ENCODE measurements at regions not wholly inside any gene's neighbourhood (a gene's known extent, or its start where the extent isn't known, plus 50 kb on each side); places are given as distances from the start of the nearest gene placed in this dataset.

DNA sequence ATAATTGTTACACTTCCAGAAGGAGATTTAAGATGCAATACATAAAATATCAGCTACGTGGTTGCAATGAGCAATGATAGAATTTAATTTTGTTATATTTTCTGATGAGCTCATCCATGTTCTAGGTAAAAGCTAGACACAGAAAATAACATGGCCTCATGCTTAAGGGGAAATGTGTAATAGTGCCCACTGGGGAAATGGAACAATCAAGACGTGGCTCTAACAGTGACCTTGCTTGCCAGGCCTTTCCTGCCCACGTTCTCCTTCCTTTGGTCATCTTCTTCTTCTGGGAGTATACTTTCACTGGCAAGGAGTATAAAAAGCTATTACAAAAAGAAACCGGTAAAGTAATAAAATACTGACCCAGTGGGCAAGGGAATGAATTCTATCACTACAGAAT lies 116.2 kb upstream of the TMEM161B start:
- no peak for DNase-seq
- Histone ChIP-seq H3K4me1 (no peaks in the 10 kb centered on the region), H3K9me3 (no peaks in the 10 kb centered on the region), H3K27ac (no peak overlapping the region), H3K4me3 (no peak overlapping the region), H3K36me3 (no peaks in the 10 kb centered on the region), H3K27me3 (no peaks in the 10 kb centered on the region)
- intact Hi-C loops (cut with DNase I) = no loop called here
- 73 to 79% methylated on average over 4 of the region's 4 CpGs for WGBS, 2 donors
- TF ChIP-seq, protein P1, sequence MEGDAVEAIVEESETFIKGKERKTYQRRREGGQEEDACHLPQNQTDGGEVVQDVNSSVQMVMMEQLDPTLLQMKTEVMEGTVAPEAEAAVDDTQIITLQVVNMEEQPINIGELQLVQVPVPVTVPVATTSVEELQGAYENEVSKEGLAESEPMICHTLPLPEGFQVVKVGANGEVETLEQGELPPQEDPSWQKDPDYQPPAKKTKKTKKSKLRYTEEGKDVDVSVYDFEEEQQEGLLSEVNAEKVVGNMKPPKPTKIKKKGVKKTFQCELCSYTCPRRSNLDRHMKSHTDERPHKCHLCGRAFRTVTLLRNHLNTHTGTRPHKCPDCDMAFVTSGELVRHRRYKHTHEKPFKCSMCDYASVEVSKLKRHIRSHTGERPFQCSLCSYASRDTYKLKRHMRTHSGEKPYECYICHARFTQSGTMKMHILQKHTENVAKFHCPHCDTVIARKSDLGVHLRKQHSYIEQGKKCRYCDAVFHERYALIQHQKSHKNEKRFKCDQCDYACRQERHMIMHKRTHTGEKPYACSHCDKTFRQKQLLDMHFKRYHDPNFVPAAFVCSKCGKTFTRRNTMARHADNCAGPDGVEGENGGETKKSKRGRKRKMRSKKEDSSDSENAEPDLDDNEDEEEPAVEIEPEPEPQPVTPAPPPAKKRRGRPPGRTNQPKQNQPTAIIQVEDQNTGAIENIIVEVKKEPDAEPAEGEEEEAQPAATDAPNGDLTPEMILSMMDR (IDR thresholded peaks at IDR 0.05) = no peak
- TF ChIP-seq POLR2A (IDR thresholded peaks at IDR 0.05) (no peak), POLR2AphosphoS5 (IDR thresholded peaks at IDR 0.05) (no peak), EP300 (IDR thresholded peaks at IDR 0.05) (no peak)

DNA sequence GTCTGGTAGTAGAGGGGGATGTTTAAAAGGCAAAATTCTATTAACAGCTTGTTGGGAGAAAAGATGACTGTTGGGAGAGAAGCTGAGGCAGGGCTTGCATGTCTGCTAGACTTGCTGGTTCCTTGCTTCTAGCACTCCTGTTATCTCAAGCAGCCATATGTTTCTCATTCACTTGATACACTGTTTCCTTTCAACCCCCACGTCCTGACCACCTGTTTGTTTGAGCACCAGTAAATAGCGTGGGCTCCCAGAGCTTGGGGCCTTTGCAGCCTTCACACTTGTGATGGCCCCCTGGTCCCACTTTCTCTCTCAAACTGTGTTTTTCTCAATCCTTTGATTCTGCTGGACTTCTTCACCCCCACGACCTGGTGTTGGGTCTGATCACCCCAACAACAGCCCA lies 111.7 kb upstream of the TMEM161B start:
- TF ChIP-seq POLR2A (IDR thresholded peaks at IDR 0.05) = no peak
- TF ChIP-seq EP300 (IDR thresholded peaks at IDR 0.05) = no peak
- TF ChIP-seq POLR2AphosphoS5 (IDR thresholded peaks at IDR 0.05) = no peak

DNA sequence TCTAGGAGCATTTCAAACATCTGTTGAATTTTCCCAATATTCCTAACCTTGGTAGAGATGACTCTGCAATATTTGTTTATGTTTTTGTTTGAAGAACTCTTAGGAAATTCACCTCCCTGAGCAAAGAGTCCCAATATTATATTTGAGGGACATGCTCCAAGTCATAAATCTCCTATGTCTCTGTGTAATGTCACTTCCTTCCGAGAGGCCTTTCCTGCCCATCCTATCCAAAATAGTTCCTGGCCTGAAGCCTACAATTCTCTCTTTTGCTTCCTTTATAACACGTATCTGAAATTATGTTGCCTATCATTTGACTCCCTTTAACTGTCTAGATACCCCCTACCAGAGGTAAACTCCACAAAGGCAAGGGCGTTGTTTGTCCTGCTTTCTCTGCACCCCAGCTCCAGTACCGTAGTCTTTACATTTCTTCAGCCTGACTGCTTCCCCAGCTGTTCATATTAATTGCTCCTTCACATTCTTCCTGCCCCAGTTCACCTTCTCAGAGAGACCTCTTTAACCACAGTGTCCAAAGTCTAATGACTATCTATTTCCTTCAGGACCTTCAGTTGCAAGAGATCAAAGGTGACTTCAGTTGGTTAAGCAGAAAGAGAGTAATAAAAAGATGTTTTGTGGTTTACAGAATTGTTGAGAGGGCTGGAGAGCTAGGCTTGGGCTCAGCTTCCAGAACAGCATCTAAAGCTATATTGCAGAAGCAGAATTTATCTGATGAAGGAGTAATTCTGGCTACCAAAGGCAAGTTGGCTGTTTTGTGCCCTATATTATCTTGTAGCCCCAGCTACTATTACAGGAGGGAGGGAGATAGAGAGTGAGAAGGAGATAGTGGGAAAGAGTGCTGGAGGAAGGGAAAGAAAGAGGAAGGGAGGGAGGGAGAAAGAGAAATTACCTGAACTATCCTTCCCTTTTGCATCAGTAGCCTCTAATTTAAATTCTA lies 109.3 kb upstream of the TMEM161B start:
- Histone ChIP-seq H3K4me1 (no peaks in the 10 kb centered on the region), H3K27ac (no peak overlapping the region), H3K36me3 (no peaks in the 10 kb centered on the region), H3K4me3 (no peak overlapping the region), H3K9me3 (no peaks in the 10 kb centered on the region), H3K27me3 (no peaks in the 10 kb centered on the region)
- intact Hi-C loops (cut with DNase I) = no loop called here
- DNase-seq = no peak
- WGBS, 2 donors = 13 to 21% methylated on average over 4 of the region's 4 CpGs
- TF ChIP-seq, protein P1 (IDR thresholded peaks at IDR 0.05) = no peak
- no peak for TF ChIP-seq POLR2A (IDR thresholded peaks at IDR 0.05)
- no peak for TF ChIP-seq POLR2AphosphoS5 (IDR thresholded peaks at IDR 0.05)
- TF ChIP-seq EP300 (IDR thresholded peaks at IDR 0.05) = no peak

More for the DNA sequence above, 111.7 kb upstream of the TMEM161B start:
- no peaks in the 10 kb centered on the region for H3K36me3 ChIP-seq
- intact Hi-C loops (cut with DNase I) = no loop called here
- no peak overlapping the region for H3K4me3 ChIP-seq
- H3K4me1 ChIP-seq = no peaks in the 10 kb centered on the region
- H3K27ac ChIP-seq = no peak overlapping the region
- DNase-seq = no peak
- no peaks in the 10 kb centered on the region for H3K27me3 ChIP-seq
- whole genome bisulfite sequencing, 2 donors = 69 to 71% methylated on average over 3 of the region's 3 CpGs
- H3K9me3 ChIP-seq = no peaks in the 10 kb centered on the region

DNA sequence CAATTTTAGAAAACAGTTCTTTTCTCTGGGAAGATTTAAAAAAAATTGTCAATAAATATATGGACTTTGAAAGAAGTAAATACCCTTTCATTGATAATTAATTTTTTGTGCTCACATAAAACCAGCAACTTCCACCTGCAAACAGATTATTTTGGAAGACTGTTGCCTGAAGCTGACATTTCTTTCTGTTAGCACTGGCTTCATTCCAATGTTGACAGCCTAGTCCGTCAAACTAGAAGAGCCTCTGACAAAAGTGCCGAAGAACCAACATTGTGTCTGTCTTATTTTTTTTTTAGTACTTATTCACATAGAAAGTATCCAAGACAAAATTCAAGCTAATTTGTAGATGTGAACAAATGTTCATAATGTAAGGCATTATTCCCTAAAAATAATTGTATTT lies 108.6 kb upstream of the TMEM161B start:
- H3K27ac ChIP-seq = no peak overlapping the region
- H3K36me3 ChIP-seq = no peaks in the 10 kb centered on the region
- H3K9me3 ChIP-seq = no peaks in the 10 kb centered on the region
- 42 to 82% methylated on average over 2 of the region's 2 CpGs for WGBS, 2 donors
- TF ChIP-seq, protein P1 (IDR thresholded peaks at IDR 0.05) = no peak
- TF ChIP-seq EP300 (IDR thresholded peaks at IDR 0.05) (no peak), POLR2A (IDR thresholded peaks at IDR 0.05) (no peak), POLR2AphosphoS5 (IDR thresholded peaks at IDR 0.05) (no peak)
- no peak for DNase-seq
- H3K27me3 ChIP-seq = no peaks in the 10 kb centered on the region
- no peak overlapping the region for H3K4me3 ChIP-seq
- intact Hi-C loops (cut with DNase I) = no loop called here
- no peaks in the 10 kb centered on the region for H3K4me1 ChIP-seq

DNA sequence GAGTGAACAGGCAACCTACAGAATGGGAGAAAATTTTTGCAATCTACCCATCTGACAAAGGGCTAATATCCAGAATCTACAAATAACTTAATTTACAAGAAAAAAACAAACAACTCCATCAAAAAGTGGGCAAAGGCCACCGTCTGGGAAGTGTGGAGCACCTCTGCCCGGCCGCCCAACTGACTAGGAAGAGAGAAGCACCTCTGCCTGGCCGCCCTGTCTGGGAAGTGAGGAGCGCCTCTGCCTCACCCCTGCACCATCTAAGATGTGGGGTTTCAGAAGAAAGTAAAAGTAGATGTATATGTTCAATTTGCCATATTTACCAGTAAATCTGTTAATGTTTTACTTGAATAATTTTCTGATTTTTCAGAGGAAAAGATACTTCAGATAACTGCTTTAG lies 108.1 kb upstream of the TMEM161B start:
- TF ChIP-seq POLR2AphosphoS5 (IDR thresholded peaks at IDR 0.05) (no peak), EP300 (IDR thresholded peaks at IDR 0.05) (no peak), POLR2A (IDR thresholded peaks at IDR 0.05) (no peak)
- TF ChIP-seq, protein P1 (IDR thresholded peaks at IDR 0.05) = no peak
- 95% methylated on average over 5 of the region's 5 CpGs for WGBS, 2 donors
- Histone ChIP-seq H3K36me3 (no peaks in the 10 kb centered on the region), H3K4me3 (no peak overlapping the region), H3K9me3 (no peaks in the 10 kb centered on the region), H3K4me1 (no peaks in the 10 kb centered on the region), H3K27me3 (no peaks in the 10 kb centered on the region), H3K27ac (no peak overlapping the region)
- intact Hi-C loops (cut with DNase I) = no loop called here
- no peak for DNase-seq

Measured in sigmoid colon (tissue), 6 donors.